HEK293T (cell line): ENCODE measurements at regions not wholly inside any gene's neighbourhood (a gene's known extent, or its start where the extent isn't known, plus 50 kb on each side); places are given as distances from the start of the nearest gene placed in this dataset.

ENCODE experiments used
- CTCF ChIA-PET: fragments of 350-600 bp; formaldehyde crosslinking; extraction: SDS; loops from one replicate; lab custom pipeline; 2021; ENCODE audit warnings: antibody characterized with exemption, inconsistent platforms; lab: Yijun Ruan, JAX
- POLR2A ChIA-PET: fragments of 350-600 bp; formaldehyde crosslinking; extraction: SDS; loops from one replicate; lab custom pipeline; 2020; ENCODE audit warnings: antibody characterized with exemption, inconsistent platforms; lab: Yijun Ruan, JAX
- DNase-seq: peaks from one replicate; pipeline ENCODE4 v3.0.0; 2012; ENCODE audit warnings: mixed read lengths; ENCODE audit errors: extremely low spot score
- ARNT ChIP-seq: fragments of 450-650 bp; IDR thresholded peaks from 2 replicates; pipeline ENCODE4 v1.6.1; 2017; ENCODE audit warnings: mild to moderate bottlenecking
- BHLHE40 ChIP-seq: fragments of 450-650 bp; IDR thresholded peaks from 2 replicates; pipeline ENCODE4 v1.6.1; 2016; ENCODE audit warnings: mild to moderate bottlenecking, moderate library complexity, borderline replicate concordance
- CTBP1 ChIP-seq: fragments of 450-650 bp; IDR thresholded peaks from 2 replicates; pipeline ENCODE4 v1.6.1; 2016; ENCODE audit warnings: borderline replicate concordance
- ELF4 ChIP-seq: fragments of 450-650 bp; IDR thresholded peaks from 2 replicates; pipeline ENCODE4 v1.6.1; 2017; ENCODE audit warnings: antibody characterized with exemption
- FOXA1 ChIP-seq: fragments of 450-650 bp; IDR thresholded peaks from 2 replicates; pipeline ENCODE4 v1.6.1; 2016; ENCODE audit warnings: mild to moderate bottlenecking
- FOXK2 ChIP-seq: fragments of 450-650 bp; IDR thresholded peaks from 2 replicates; pipeline ENCODE4 v1.6.1; 2016; ENCODE audit warnings: mild to moderate bottlenecking
- FOXM1 ChIP-seq: fragments of 450-650 bp; IDR thresholded peaks from 2 replicates; pipeline ENCODE4 v1.6.1; 2017; ENCODE audit warnings: mild to moderate bottlenecking, borderline replicate concordance
- HDGF ChIP-seq: fragments of 450-650 bp; IDR thresholded peaks from 2 replicates; pipeline ENCODE4 v1.6.1; 2017; ENCODE audit warnings: antibody characterized with exemption, borderline replicate concordance
- L3MBTL2 ChIP-seq: fragments of 450-650 bp; conservative IDR thresholded peaks from 2 replicates; pipeline ENCODE4 v1.6.1; 2016; ENCODE audit warnings: mild to moderate bottlenecking
- LEF1 ChIP-seq: fragments of 450-650 bp; IDR thresholded peaks from 2 replicates; pipeline ENCODE4 v1.6.1; 2017; ENCODE audit warnings: mild to moderate bottlenecking, borderline replicate concordance
- NFRKB ChIP-seq: fragments of 450-650 bp; IDR thresholded peaks from 2 replicates; pipeline ENCODE4 v1.6.1; 2016; ENCODE audit warnings: mild to moderate bottlenecking, moderate library complexity
- SP1 ChIP-seq: fragments of 450-650 bp; IDR thresholded peaks from 2 replicates; pipeline ENCODE4 v1.6.1; 2017
- SUZ12 ChIP-seq: fragments of 450-650 bp; IDR thresholded peaks from 2 replicates; pipeline ENCODE4 v1.6.1; 2016; ENCODE audit warnings: mild to moderate bottlenecking
- TARDBP ChIP-seq: fragments of 450-650 bp; IDR thresholded peaks from 2 replicates; pipeline ENCODE4 v1.6.1; 2016
- ZNF384 ChIP-seq: fragments of 450-650 bp; IDR thresholded peaks from 2 replicates; pipeline ENCODE4 v1.6.1; 2016
- TF ChIP-seq, protein P1 (sequence below): fragments of 450-650 bp; IDR thresholded peaks from 2 replicates; pipeline ENCODE4 v1.6.1; 2016

DNA sequence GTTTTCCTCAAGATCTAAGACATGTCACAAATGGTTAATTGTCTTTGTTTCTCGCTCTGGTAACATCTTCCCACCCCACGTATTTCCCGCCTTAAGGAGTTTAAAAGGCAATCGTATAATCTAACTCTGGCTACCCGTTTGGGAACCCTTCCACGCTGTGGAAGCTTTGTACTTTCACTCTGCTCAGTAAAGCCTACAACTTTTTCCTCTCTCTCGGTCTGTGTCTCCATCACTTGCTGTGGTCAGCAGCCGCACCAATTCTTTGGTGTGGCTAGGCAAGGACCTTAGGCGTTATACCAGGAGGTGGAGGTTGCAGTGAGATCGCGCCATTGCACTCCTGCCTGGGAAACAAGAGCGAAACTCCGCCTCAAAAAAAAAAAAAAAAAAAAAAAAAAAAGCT, 1430.1 kb downstream of the LRRC4C start:
- ChIA-PET CTCF (no interaction called here), POLR2A (no interaction called here)
- TF ChIP-seq BHLHE40: no peak
- TF ChIP-seq LEF1: no peak
- TF ChIP-seq NFRKB: no peak
- no peak for TF ChIP-seq SP1
- no peak for TF ChIP-seq CTBP1
- no peak for TF ChIP-seq ELF4
- TF ChIP-seq ZNF384: no peak
- TF ChIP-seq FOXA1: no peak
- no peak for DNase-seq

DNA sequence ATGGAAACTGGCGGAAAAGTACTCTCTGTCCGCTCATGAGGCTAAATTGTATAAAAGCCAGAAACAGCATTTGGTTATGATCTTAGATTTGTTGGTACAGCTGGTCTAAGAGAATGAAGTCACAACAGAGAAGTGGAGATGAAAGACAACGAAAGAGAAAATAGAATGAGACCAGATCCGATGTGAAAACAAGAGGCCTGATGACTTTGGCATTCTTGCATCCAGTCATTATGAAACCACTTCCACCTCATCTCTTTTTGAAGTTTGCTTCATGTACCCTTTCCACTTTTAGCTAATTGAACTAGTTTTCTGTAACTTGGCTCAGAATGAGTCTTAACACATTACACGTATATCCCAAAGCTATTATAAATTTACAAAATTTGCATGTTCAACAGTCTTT, 1431.7 kb downstream of the LRRC4C start:
- DNase-seq: no peak
- CTCF ChIA-PET: no interaction called here
- TF ChIP-seq, protein P1, sequence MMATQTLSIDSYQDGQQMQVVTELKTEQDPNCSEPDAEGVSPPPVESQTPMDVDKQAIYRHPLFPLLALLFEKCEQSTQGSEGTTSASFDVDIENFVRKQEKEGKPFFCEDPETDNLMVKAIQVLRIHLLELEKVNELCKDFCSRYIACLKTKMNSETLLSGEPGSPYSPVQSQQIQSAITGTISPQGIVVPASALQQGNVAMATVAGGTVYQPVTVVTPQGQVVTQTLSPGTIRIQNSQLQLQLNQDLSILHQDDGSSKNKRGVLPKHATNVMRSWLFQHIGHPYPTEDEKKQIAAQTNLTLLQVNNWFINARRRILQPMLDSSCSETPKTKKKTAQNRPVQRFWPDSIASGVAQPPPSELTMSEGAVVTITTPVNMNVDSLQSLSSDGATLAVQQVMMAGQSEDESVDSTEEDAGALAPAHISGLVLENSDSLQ: no peak
- no peak for TF ChIP-seq ELF4
- no peak for TF ChIP-seq HDGF
- no peak for TF ChIP-seq FOXK2
- no peak for TF ChIP-seq ZNF384
- TF ChIP-seq L3MBTL2: no peak
- TF ChIP-seq FOXM1: no peak
- no peak for TF ChIP-seq BHLHE40
- no peak for TF ChIP-seq NFRKB
- POLR2A ChIA-PET: no interaction called here

DNA sequence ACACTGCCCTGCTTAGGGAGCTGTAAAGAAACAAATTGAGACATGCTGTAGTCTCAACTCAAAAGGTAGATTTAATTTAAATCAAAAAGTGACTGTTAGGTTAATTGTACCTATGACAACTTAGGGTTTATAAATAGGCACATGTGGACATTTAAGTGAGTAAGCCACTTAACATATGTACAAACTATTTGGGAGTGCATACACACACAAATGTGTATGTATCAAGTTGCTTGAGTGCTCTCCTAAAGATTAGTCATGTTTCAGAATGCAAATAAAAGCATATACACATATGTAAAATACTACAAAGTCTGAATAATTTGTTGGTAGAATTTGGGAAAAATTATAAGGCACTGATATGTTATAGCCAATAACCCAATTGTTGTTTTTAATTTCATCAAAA, 1435.7 kb downstream of the LRRC4C start:
- ChIA-PET POLR2A (no interaction called here), CTCF (no interaction called here)
- TF ChIP-seq ELF4: no peak
- no peak for TF ChIP-seq TARDBP
- no peak for TF ChIP-seq SP1
- TF ChIP-seq HDGF: no peak
- TF ChIP-seq, protein P1: no peak
- TF ChIP-seq CTBP1: no peak
- no peak for TF ChIP-seq LEF1
- TF ChIP-seq ARNT: no peak
- no peak for TF ChIP-seq ZNF384
- no peak for TF ChIP-seq FOXM1
- TF ChIP-seq FOXK2: no peak
- no peak for TF ChIP-seq BHLHE40
- TF ChIP-seq L3MBTL2: no peak
- no peak for DNase-seq

DNA sequence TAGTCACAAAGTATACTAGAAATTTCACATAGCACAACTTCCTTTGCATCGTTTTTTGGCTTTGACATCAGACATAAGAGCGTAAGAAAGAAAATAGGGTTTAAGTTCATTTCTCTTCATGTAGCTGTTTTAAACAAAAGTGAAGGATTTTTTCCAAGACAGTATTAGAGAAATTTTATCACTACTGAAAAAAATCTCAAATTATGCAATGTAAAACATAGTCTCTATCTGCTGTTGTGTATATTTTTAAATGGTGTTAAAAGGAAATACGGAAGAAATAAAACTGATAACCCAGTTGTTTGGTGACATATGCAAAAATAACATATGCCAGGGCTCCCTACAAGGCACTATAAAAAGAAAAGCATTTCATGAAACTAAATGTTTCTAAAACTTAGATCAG, 1449.4 kb downstream of the LRRC4C start:
- CTCF ChIA-PET: no interaction called here
- DNase-seq: no peak
- POLR2A ChIA-PET: no interaction called here
- TF ChIP-seq LEF1: no peak
- TF ChIP-seq ARNT: no peak
- TF ChIP-seq SUZ12: no peak
- TF ChIP-seq ZNF384: no peak
- TF ChIP-seq, protein P1: no peak
- TF ChIP-seq L3MBTL2: no peak
- no peak for TF ChIP-seq TARDBP
- TF ChIP-seq HDGF: no peak
- TF ChIP-seq NFRKB: no peak
- no peak for TF ChIP-seq BHLHE40
- no peak for TF ChIP-seq SP1
- no peak for TF ChIP-seq ELF4

DNA sequence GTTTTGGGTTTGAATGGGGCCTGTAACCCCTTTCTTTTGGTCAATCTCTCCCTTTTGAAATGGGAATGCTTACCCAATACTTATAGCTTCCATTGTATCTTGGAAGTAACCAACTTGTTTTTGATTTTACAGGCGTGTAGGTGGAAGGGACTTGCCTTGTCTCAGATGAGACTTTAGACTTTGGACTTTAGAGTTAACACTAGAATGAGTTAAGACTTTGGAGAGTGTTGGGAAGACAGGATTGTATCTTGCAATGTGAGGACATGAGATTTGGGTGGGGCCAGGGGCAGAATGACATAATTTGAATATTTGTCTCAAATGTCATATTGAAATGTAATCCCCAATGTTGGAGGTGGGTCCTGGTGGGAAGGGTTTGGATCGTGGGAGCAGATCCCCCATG, 1466.9 kb downstream of the LRRC4C start:
- POLR2A ChIA-PET: no interaction called here
- CTCF ChIA-PET: no interaction called here
- no peak for DNase-seq
- TF ChIP-seq HDGF (no peak), SUZ12 (no peak), FOXA1 (no peak), FOXK2 (no peak), LEF1 (no peak), BHLHE40 (no peak), FOXM1 (no peak), L3MBTL2 (no peak), SP1 (no peak), ELF4 (no peak), CTBP1 (no peak), NFRKB (no peak), ARNT (no peak)

DNA sequence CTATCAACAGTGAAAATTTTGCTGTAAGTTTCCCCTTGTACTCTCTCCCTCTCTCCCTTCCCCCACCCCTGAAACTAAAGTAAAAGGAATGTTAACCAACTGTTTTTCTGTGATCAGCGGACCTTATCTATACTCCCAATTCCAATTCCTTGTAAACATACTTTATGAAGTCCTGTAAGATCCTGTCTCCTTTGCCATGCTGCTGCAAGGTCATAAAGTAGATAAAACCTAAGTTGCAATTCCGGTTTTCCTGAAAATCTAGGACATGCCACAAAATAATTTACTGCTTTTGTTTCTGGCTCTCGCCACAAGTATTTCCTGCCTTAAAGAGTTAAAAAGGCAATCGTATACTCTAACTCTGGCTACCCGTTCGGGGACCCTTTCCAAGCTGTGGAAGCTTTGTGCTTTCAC, 1469.0 kb downstream of the LRRC4C start:
- DNase-seq: no peak
- CTCF ChIA-PET: no interaction called here
- POLR2A ChIA-PET: no interaction called here
- TF ChIP-seq ZNF384 (no peak), FOXA1 (no peak), TARDBP (no peak), SP1 (no peak), ARNT (no peak), FOXK2 (no peak), BHLHE40 (no peak), ELF4 (no peak), SUZ12 (no peak), LEF1 (no peak), FOXM1 (no peak), HDGF (no peak)
- TF ChIP-seq, protein P1: no peak
